ENCODE measurements at regions not wholly inside any gene's neighbourhood (a gene's known extent, or its start where the extent isn't known, plus 50 kb on each side); places are given as distances from the start of the nearest gene placed in this dataset.

GRCh38 chr2:83234246-83234645, 1224.8 kb downstream of the SUCLG1 start:
- H3K27me3 ChIP-seq (ENCODE audit: control insufficient read depth, insufficient read depth, low read length): no peaks in the 10 kb centered on the region
- no peak overlapping the region for H3K9ac ChIP-seq (ENCODE audit: low read length in 3 of 3)
- H3K27ac ChIP-seq (ENCODE audit: low read depth in 2 of 2, low read length in 2 of 2): no peak overlapping the region
- no peak overlapping the region for H3K4me3 ChIP-seq (ENCODE audit: low read length in 3 of 3)
- no peaks in the 10 kb centered on the region for H3K9me3 ChIP-seq (ENCODE audit: control insufficient read depth in 2 of 3, insufficient read depth in 1 of 3, low read length in 3 of 3)
- TF ChIP-seq, protein P1, sequence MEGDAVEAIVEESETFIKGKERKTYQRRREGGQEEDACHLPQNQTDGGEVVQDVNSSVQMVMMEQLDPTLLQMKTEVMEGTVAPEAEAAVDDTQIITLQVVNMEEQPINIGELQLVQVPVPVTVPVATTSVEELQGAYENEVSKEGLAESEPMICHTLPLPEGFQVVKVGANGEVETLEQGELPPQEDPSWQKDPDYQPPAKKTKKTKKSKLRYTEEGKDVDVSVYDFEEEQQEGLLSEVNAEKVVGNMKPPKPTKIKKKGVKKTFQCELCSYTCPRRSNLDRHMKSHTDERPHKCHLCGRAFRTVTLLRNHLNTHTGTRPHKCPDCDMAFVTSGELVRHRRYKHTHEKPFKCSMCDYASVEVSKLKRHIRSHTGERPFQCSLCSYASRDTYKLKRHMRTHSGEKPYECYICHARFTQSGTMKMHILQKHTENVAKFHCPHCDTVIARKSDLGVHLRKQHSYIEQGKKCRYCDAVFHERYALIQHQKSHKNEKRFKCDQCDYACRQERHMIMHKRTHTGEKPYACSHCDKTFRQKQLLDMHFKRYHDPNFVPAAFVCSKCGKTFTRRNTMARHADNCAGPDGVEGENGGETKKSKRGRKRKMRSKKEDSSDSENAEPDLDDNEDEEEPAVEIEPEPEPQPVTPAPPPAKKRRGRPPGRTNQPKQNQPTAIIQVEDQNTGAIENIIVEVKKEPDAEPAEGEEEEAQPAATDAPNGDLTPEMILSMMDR (IDR thresholded peaks at IDR 0.05; ENCODE audit: borderline replicate concordance, extremely low read depth, insufficient read depth): no peak
- intact Hi-C loops (cut with DNase I): no loop called here
- H3K36me3 ChIP-seq (ENCODE audit: control insufficient read depth in 2 of 3, insufficient read depth in 3 of 3, low read length in 3 of 3): no peaks in the 10 kb centered on the region
- FAIRE-seq (no peak), DNase-seq (no peak)
- no peaks in the 10 kb centered on the region for H3K4me1 ChIP-seq (ENCODE audit: control insufficient read depth in 2 of 3, insufficient read depth in 2 of 3, low read depth in 1 of 3, low read length in 3 of 3)

GRCh38 chr2:83233781-83234180, 1225.3 kb downstream of the SUCLG1 start:
- Histone ChIP-seq H3K27me3 (ENCODE audit: control insufficient read depth, insufficient read depth, low read length) (no peaks in the 10 kb centered on the region), H3K9ac (ENCODE audit: low read length in 3 of 3) (no peak overlapping the region), H3K36me3 (ENCODE audit: control insufficient read depth in 2 of 3, insufficient read depth in 3 of 3, low read length in 3 of 3) (no peaks in the 10 kb centered on the region), H3K4me1 (ENCODE audit: control insufficient read depth in 2 of 3, insufficient read depth in 2 of 3, low read depth in 1 of 3, low read length in 3 of 3) (no peaks in the 10 kb centered on the region), H3K4me3 (ENCODE audit: low read length in 3 of 3) (no peak overlapping the region), H3K27ac (ENCODE audit: low read depth in 2 of 2, low read length in 2 of 2) (no peak overlapping the region), H3K9me3 (ENCODE audit: control insufficient read depth in 2 of 3, insufficient read depth in 1 of 3, low read length in 3 of 3) (no peaks in the 10 kb centered on the region)
- intact Hi-C loops (cut with DNase I): no loop called here
- TF ChIP-seq, protein P1 (IDR thresholded peaks at IDR 0.05; ENCODE audit: borderline replicate concordance, extremely low read depth, insufficient read depth): no peak
- DNase-seq: no peak
- FAIRE-seq: no peak

DNA sequence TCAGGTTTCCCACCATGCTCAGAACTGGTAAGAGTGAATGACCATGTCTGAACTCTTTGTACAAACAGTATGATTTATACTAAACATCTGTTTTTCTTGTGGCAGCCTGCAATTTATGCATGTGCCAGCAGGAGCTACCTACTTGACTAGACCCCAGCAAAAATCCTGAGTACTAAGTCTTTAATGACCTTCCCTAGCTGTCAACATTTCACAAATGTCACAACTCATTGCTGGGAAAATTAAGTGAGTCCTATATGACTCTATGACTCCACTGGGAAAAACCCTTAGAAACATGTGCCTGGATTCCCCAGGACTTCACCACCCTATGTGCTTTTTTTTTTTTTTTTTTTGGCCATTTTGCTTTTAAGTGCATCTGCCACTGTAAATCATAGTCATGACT, 1225.8 kb downstream of the SUCLG1 start:
- Histone ChIP-seq H3K27ac (ENCODE audit: low read depth in 2 of 2, low read length in 2 of 2) (no peak overlapping the region), H3K4me3 (ENCODE audit: low read length in 3 of 3) (no peak overlapping the region), H3K36me3 (ENCODE audit: control insufficient read depth in 2 of 3, insufficient read depth in 3 of 3, low read length in 3 of 3) (no peaks in the 10 kb centered on the region), H3K9ac (ENCODE audit: low read length in 3 of 3) (no peak overlapping the region), H3K4me1 (ENCODE audit: control insufficient read depth in 2 of 3, insufficient read depth in 2 of 3, low read depth in 1 of 3, low read length in 3 of 3) (no peaks in the 10 kb centered on the region), H3K9me3 (ENCODE audit: control insufficient read depth in 2 of 3, insufficient read depth in 1 of 3, low read length in 3 of 3) (no peaks in the 10 kb centered on the region), H3K27me3 (ENCODE audit: control insufficient read depth, insufficient read depth, low read length) (no peaks in the 10 kb centered on the region)
- DNase-seq (no peak), FAIRE-seq (no peak)
- TF ChIP-seq, protein P1 (IDR thresholded peaks at IDR 0.05; ENCODE audit: borderline replicate concordance, extremely low read depth, insufficient read depth): no peak
- intact Hi-C loops (cut with DNase I): no loop called here

GRCh38 chr2:83229443-83229842, 1229.6 kb downstream of the SUCLG1 start:
- FAIRE-seq (no peak), DNase-seq (no peak)
- TF ChIP-seq, protein P1 (IDR thresholded peaks at IDR 0.05; ENCODE audit: borderline replicate concordance, extremely low read depth, insufficient read depth): no peak
- H3K4me1 ChIP-seq (ENCODE audit: control insufficient read depth in 2 of 3, insufficient read depth in 2 of 3, low read depth in 1 of 3, low read length in 3 of 3): no peaks in the 10 kb centered on the region
- no peaks in the 10 kb centered on the region for H3K9me3 ChIP-seq (ENCODE audit: control insufficient read depth in 2 of 3, insufficient read depth in 1 of 3, low read length in 3 of 3)
- intact Hi-C loops (cut with DNase I): no loop called here
- no peak overlapping the region for H3K27ac ChIP-seq (ENCODE audit: low read depth in 2 of 2, low read length in 2 of 2)
- H3K27me3 ChIP-seq (ENCODE audit: control insufficient read depth, insufficient read depth, low read length): no peaks in the 10 kb centered on the region
- H3K4me3 ChIP-seq (ENCODE audit: low read length in 3 of 3): no peak overlapping the region
- no peaks in the 10 kb centered on the region for H3K36me3 ChIP-seq (ENCODE audit: control insufficient read depth in 2 of 3, insufficient read depth in 3 of 3, low read length in 3 of 3)
- no peak overlapping the region for H3K9ac ChIP-seq (ENCODE audit: low read length in 3 of 3)
